ENCODE measurements at regions not wholly inside any gene's neighbourhood (a gene's known extent, or its start where the extent isn't known, plus 50 kb on each side); places are given as distances from the start of the nearest gene placed in this dataset.

GRCh38 chr2:53511549-53511948, 256.1 kb upstream of the CHAC2 start:
- POLR2A ChIA-PET (ENCODE audit: low non-redundant PET) = no interaction called here
- Histone ChIP-seq H3K27ac (ENCODE audit: low read depth, low read length, poor library complexity, severe bottlenecking) (no peak overlapping the region), H3K4me3 (ENCODE audit: low read depth, low read length, poor library complexity, severe bottlenecking) (no peak overlapping the region), H3K27me3 (replicated peaks; ENCODE audit: insufficient read depth, low read depth, low read length, poor library complexity) (no peaks in the 10 kb centered on the region), H3K4me1 (ENCODE audit: insufficient read depth, low read length, poor library complexity, severe bottlenecking) (no peaks in the 10 kb centered on the region), H3K9me3 (ENCODE audit: low read depth, low read length, poor library complexity, severe bottlenecking) (no peaks in the 10 kb centered on the region), H3K36me3 (ENCODE audit: insufficient read depth, low read length, poor library complexity, severe bottlenecking) (no peaks in the 10 kb centered on the region)
- CTCF ChIA-PET = no interaction called here
- no peak for TF ChIP-seq CTCF (conservative IDR thresholded peaks at IDR 0.05; ENCODE audit: low read depth, low read length)
- no peak for TF ChIP-seq EZH2 (IDR thresholded peaks at IDR 0.05; ENCODE audit: borderline replicate concordance, low read depth, low read length, poor library complexity, severe bottlenecking)
- intact Hi-C loops (cut with micrococcal nuclease; ENCODE audit: unreplicated experiment) = no loop called here
- no TSS peak for BruUV-seq (replicated peaks)
- no peak for DNase-seq (ENCODE audit: low spot score)

- Histone ChIP-seq H3K4me1 (ENCODE audit: insufficient read depth, low read length, poor library complexity, severe bottlenecking) (no peaks in the 10 kb centered on the region), H3K9me3 (ENCODE audit: low read depth, low read length, poor library complexity, severe bottlenecking) (no peaks in the 10 kb centered on the region), H3K27ac (ENCODE audit: low read depth, low read length, poor library complexity, severe bottlenecking) (no peak overlapping the region), H3K36me3 (ENCODE audit: insufficient read depth, low read length, poor library complexity, severe bottlenecking) (no peaks in the 10 kb centered on the region), H3K27me3 (replicated peaks; ENCODE audit: insufficient read depth, low read depth, low read length, poor library complexity) (no peaks in the 10 kb centered on the region), H3K4me3 (ENCODE audit: low read depth, low read length, poor library complexity, severe bottlenecking) (no peak overlapping the region)
- CTCF ChIA-PET = no interaction called here
- intact Hi-C loops (cut with micrococcal nuclease; ENCODE audit: unreplicated experiment) = no loop called here
- no TSS peak for BruUV-seq (replicated peaks)
- POLR2A ChIA-PET (ENCODE audit: low non-redundant PET) = no interaction called here
- no peak for DNase-seq (ENCODE audit: low spot score)
- no peak for TF ChIP-seq CTCF (conservative IDR thresholded peaks at IDR 0.05; ENCODE audit: low read depth, low read length)
- TF ChIP-seq EZH2 (IDR thresholded peaks at IDR 0.05; ENCODE audit: borderline replicate concordance, low read depth, low read length, poor library complexity, severe bottlenecking) = no peak
These were observed 257.2 kb upstream of the CHAC2 start for GRCh38 chr2:53510401-53510800.

- Histone ChIP-seq H3K27me3 (replicated peaks; ENCODE audit: insufficient read depth, low read depth, low read length, poor library complexity) (no peaks in the 10 kb centered on the region), H3K4me1 (ENCODE audit: insufficient read depth, low read length, poor library complexity, severe bottlenecking) (no peaks in the 10 kb centered on the region), H3K36me3 (ENCODE audit: insufficient read depth, low read length, poor library complexity, severe bottlenecking) (no peaks in the 10 kb centered on the region), H3K9me3 (ENCODE audit: low read depth, low read length, poor library complexity, severe bottlenecking) (no peaks in the 10 kb centered on the region), H3K4me3 (ENCODE audit: low read depth, low read length, poor library complexity, severe bottlenecking) (no peak overlapping the region), H3K27ac (ENCODE audit: low read depth, low read length, poor library complexity, severe bottlenecking) (no peak overlapping the region)
- DNase-seq (ENCODE audit: low spot score) = no peak
- ChIA-PET CTCF (no interaction called here), POLR2A (ENCODE audit: low non-redundant PET) (no interaction called here)
- TF ChIP-seq EZH2 (IDR thresholded peaks at IDR 0.05; ENCODE audit: borderline replicate concordance, low read depth, low read length, poor library complexity, severe bottlenecking) = no peak
- no peak for TF ChIP-seq CTCF (conservative IDR thresholded peaks at IDR 0.05; ENCODE audit: low read depth, low read length)
- intact Hi-C loops (cut with micrococcal nuclease; ENCODE audit: unreplicated experiment) = no loop called here
- no TSS peak for BruUV-seq (replicated peaks)
These were observed 257.7 kb upstream of the CHAC2 start for GRCh38 chr2:53509831-53510388.
